Stimulated activated CD4-positive, alpha-beta T cell treated with anti-CD3 and anti-CD28 coated beads, Interleukin-1b, Interleukin-23, amount 100 ng/mL, for 24 hours (primary cell): ENCODE measurements at regions not wholly inside any gene's neighbourhood (a gene's known extent, or its start where the extent isn't known, plus 50 kb on each side); places are given as distances from the start of the nearest gene placed in this dataset.

ENCODE experiments used
- DNase-seq, 4 experiments: peaks; one replicate each; pipeline ENCODE4 v3.0.0-alpha.2; 2020; ENCODE audit warnings: low read depth in 4 of 4, low spot score in 1 of 4

- DNase-seq = no peak
Measured at GRCh38 chr1:48164571-48164970, 57.9 kb upstream of the SLC5A9 start.

- no peak for DNase-seq
Measured at GRCh38 chr1:48160486-48161132, 61.9 kb upstream of the SLC5A9 start.

- DNase-seq = no peak
Measured at GRCh38 chr1:48139275-48139674, 83.2 kb upstream of the SLC5A9 start.

GRCh38 chr1:48127735-48128685, 94.5 kb upstream of the SLC5A9 start:
- DNase-seq = no peak

DNA sequence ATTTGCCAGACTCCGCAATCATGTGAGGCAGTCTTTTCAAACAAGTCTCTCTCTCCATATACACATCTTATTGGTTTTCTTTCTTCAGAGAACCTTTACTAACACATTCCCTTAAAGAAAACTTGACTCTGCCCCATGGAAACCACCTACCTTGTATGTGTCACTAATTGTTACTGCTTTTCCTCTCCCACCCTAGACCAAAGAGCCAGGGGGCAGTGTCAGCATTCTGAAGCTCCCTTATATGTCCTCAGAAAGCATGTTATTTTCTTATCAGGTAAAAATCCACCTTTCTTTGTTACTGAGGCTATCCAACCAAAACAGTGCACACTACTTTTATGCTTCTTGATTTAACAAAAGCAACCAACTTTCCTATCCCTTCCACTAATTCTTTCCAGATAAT, 98.9 kb upstream of the SLC5A9 start:
- DNase-seq = no peak

- DNase-seq = no peak
Measured at GRCh38 chr1:48121955-48122354, 100.6 kb upstream of the SLC5A9 start.

GRCh38 chr1:48120621-48121020, 101.9 kb upstream of the SLC5A9 start:
- no peak for DNase-seq

- no peak for DNase-seq
Measured at GRCh38 chr1:48115835-48116234, 106.7 kb upstream of the SLC5A9 start.

- no peak for DNase-seq
Measured at GRCh38 chr1:48114596-48115382, 107.7 kb upstream of the SLC5A9 start.

DNA sequence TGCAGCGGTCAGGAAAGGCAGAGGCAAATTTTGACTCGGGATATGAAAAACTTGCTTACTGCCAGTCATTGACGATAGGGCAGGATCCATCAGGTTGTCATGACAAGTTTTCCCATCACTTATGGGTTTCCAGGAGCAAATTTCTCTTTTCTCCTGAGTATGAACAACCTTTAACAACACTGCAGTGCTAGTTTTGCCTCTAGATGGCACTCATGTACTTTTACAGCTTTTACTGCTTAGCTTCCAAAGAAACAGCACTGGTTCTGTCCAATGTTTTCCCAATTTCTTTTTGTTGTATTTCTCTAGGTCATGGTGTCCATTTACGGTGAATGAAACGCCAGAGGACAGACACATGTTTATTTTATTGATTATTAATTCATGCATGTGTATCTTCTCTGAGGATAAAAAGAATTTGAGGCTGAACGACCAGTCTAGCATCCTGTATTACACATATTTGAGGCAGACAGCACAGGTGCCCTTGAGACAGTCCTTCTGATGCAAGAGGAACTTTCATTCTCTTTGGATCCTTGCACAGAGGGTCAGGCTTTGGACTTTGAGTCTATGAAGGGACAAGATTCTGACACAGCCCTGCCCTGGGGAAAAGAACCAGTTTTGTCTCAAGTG, 112.3 kb upstream of the TRABD2B start:
- DNase-seq = no peak

DNA sequence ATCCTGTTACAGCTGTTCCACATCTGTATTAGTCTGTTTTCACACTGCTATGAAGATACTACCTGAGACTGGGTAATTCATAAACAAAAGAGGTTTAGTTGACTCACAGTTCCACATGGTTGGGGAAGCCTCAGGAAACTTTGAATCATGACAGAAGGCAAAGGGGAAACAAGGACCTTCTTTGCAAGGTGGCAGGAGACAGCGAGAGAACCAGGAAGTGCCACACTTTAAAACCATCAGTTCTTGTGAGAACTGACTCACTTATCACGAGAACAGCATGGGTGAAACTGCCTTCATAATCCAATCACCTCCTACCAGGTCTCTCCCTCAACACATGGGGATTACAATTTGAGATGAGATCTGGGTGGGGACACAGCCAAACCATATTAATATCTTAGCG, 110.3 kb upstream of the TRABD2B start:
- DNase-seq = no peak

DNA sequence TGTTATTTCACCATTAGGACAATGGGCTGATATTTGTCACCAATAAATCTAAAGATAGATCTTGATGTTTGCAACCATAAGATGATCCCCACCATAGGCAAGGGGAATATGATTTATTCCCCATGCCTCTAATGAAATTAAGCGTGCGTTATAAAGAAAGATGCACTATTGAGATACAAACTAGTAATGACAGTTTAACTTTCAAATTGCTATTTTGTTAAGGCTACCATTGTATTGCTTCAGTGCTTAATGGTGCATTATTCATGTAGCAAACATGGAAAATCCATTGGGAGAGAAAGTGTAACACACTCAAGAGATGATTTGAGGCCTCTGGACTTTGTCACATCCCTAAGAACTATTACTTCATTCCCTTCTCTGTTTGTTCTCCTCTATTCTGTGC, 108.9 kb upstream of the TRABD2B start:
- no peak for DNase-seq

- no peak for DNase-seq
Measured at GRCh38 chr1:48105165-48105564, 108.0 kb upstream of the TRABD2B start.

DNA sequence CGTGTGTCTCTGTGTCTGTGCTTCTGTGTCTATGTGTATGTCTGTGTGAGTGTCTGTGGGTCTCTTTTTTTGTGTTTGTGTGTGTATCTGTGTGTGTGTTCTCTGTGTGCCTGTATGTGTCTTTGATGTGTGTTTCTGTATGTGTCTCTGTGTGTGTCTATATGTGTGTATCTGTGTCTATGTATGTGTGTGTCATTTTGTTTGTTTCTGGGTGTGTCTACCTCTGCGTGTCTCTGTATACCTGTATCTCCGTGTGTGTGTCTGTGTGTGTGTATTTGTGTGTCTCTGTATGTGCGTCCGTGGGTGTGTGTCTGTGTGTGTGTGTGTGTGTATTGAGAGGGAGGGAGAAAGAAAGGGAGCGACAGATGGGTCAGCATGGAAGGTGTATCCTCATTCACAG, 106.3 kb upstream of the TRABD2B start:
- DNase-seq = no peak

DNA sequence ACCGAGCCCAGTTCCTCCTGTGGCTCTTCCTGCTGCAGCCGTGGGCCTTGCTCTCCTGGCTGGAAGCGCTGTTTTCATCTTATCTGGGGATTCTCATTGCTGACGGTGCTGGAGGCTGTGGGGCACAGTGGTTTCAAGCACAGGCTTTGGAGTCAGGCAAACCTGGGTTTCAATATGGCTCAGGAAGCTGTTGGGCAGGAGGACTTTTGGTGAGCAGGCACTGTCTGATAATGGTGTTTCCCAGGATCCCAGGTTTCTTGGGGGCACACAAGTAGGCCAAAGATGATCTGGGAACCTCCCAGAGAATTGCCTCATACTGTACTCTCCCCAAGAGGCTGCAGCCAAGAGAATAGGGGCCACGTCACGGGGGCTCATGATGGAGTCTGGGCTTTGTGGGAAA, 105.6 kb upstream of the TRABD2B start:
- DNase-seq = no peak

- DNase-seq = no peak
Measured at GRCh38 chr1:48099072-48099773, 102.0 kb upstream of the TRABD2B start.

- DNase-seq = peak; percentile 27 to 66 (median 53)
Measured at GRCh38 chr1:48093696-48094528, 96.7 kb upstream of the TRABD2B start.

DNA sequence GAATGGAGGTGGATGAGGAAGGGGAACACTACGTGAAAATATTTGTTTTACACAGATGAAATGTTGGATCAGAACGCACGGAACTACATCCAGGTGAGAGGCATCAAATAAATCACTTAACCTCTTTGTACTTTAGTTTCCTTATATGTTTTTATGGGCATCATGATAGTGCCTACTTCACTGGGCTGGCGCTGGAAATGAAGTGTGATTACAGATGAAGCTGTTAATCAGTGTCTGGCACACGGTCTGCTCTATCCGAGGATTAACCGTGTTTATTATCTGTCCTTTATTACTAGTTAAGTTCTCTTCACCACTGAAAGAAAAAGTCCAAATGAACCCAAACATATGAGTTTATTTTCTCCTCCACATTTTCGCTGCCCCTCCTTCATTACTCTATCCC, 96.0 kb upstream of the TRABD2B start:
- DNase-seq = no peak

GRCh38 chr1:48092401-48092800, 95.2 kb upstream of the TRABD2B start:
- DNase-seq = no peak
